GM19240 (cell line): ENCODE measurements at regions not wholly inside any gene's neighbourhood (a gene's known extent, or its start where the extent isn't known, plus 50 kb on each side); places are given as distances from the start of the nearest gene placed in this dataset.
"Not testable (repeated sequence)": the region's sequence is repeated elsewhere in the genome, so short reads cannot be mapped to it uniquely, and the experiment has no call there.

ENCODE experiments used
- DNase-seq: peaks from one replicate; pipeline ENCODE4 v3.0.0; 2011; ENCODE audit warnings: low spot score; ENCODE audit not compliant: insufficient read length

DNA sequence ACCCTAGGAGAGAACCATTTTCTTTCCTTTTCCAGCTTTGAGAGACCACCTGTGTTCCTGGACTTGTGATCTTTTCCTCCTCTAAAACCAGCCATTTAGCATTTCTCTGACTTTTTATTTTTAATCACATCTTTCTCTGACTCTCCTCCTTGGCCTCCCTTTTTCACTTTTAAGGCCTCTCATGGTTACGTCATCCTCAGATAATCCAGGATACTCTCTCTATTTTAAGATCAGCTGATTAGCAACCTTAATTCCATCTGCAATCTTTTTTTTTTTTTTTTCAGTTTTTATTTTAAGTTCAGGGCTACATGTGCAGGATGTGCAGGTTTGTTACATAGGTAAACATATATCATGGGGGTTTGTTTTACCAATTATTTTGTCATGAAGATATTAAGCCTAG is 54.0 kb downstream of the RFPL4B start:
- DNase-seq: no peak

DNA sequence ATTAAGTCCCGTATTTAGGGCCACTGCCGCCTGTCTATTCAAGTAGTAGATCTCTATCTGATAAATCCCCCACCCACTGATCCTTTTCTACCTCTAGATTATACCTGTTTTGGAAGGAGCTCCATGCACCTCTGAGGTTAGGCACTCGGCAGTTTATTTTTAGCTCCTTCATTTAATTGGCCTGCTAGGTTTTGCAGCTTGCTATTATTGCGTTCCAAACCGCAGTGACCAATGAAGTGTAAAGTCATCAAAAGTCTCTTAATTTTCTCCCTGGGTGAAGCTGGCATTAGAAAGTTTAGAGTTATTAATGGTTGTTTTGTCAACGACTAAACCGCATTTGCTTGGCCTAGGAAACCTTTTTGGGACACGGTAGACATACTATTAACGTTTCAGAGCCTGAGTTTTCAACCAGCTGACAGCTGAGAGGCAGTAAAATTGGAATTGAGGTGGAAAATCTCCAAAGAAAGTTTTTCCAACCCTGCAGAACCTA is 60.0 kb downstream of the RFPL4B start:
- no peak for DNase-seq

DNA sequence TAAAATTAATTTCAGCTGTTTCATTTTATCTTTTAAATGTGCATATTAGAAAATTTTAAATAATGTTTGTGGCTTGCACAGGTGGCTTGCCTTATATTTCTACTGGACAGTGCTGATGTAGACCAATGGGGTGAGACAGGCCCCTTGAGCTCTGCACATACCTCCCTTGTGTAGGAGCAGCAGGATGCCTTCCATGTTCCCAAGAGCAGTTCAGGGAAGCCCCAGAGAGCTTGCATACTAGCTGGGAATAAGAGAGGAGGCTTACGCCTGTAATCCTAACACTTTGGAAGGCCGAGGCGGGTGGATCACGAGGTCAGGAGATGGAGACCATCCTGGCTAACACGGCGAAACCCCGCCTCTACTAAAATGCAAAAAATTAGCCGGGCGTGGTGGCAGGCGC is 61.4 kb downstream of the RFPL4B start:
- DNase-seq: no peak

DNA sequence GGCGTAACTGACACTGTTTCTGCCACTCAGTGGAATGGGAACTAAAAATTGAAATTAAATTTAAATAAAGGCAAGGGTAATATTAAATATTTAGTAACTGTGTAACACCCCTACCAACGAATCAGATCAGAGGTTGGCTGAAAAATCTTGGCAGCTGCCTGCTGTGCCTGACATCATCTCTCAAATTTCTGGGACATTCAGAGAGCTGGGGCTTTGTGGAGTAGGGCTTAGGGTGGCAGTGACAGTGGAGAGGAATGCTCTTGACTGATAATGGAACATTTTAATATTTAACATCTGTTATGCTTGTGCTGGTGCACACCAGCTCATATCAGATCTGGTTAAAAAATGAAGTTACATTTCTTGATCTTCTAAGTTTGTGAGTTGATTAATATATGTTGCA is 62.2 kb downstream of the RFPL4B start:
- no peak for DNase-seq

DNA sequence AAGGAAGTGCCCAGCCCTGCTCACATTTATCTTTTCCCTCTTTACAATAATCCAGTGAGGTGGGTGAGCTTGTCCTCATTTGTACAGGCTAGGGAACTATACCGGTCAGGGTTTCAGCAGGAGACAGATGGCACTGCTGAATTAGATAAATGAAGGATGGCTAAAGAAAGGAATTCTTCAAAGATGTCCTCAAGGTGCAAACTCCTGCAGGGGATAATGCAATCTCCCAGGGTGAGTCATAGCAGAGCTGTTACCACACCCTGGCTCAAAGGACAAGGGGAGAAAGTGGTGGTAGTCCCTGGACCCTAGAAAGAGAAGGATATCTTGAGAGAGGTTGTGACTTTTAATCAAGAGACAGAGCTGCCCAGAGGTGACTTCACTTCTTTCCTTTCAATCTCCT is 66.7 kb downstream of the RFPL4B start:
- DNase-seq: no peak

DNA sequence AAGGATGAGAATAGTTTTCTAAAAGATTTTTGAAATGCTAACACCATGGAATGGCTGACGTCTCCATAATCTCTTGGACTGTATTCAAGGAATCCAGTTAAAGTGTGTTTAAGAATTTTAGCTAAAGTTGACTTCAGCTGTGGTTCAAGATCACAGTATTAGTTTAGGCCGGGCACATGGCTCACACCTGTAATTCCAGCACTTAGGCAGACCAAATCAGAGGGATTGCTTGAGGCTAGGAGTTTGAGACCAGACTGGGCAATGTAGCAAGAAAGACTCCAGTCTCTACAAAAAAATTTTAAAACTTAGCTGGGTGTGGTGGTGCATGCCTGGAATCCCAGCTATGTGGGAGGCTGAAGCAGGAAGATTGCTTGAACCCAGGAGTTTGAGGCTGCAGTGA is 68.2 kb downstream of the RFPL4B start:
- DNase-seq: no peak

DNA sequence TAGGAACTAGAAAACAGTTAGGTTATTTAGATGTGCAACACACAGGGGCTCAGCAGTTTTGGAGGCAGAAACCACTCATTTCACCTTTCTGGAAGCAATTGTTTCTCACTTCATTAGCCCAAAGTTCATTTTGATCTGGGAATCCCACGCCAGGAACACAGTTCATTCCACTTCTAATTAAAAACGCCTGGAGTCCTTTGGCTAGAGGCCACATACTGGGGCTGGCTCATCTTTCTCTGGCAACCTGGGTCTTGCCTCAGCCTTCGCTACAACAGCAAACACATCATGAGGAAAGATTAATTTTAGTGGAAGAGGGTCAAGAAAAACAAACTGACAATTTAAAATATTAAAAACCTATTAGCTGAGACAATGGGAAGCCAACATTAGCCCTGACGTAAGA is 69.7 kb downstream of the RFPL4B start:
- DNase-seq: no peak

DNA sequence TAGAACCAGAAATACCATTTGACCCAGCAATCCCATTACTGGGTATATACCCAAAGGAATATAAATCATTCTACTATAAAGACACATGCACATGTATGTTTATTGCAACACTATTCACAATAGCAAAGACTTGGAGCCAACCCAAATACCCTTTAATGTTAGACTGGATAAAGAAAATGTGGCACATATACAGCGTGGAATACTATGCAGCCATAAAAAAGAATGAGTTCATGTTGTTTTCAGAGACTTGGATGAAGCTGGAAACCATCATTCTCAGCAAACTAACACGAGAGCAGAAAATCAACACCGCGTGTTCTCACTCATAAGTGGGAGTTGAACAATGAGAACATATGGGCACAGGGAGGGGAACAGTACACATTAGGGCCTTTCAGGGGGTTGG is 79.9 kb downstream of the RFPL4B start:
- not testable (repeated sequence) for DNase-seq

DNA sequence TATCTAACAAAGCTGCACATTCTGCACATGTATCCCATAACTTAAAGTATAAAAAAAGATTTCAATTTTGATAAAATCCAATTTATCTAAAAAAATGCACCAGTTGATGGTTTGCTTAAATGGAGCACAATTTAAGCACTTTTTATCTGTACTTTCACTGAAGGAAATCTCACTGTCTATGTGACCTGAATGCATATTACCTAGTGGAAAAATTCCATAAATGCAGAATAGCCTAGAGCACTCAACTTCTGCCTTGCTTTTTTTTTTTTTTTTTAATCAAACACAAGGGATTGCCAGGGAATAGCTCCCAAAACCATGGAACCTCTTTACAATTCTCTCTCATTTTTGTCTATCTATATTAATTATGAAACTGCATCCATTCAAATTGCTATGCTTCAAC is 80.4 kb downstream of the RFPL4B start:
- no peak for DNase-seq

DNA sequence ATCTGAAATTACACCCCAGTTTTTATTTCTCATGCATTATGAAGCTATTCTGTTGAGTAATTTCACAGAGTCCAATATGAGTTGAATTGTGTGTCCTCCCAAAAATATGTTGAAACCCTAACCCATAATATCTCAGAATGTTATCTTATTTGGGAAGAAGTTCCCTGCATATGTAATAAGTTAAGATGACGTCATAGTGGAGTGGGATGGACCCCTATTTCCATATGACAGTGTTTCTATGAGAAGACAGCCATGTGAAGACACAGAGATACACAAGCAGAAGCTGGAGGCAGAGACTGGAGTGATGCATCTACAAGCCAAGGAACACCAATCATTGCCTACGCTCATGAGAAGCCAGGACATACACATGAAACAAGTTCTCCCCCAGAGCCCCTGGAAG is 81.3 kb downstream of the RFPL4B start:
- DNase-seq: no peak

DNA sequence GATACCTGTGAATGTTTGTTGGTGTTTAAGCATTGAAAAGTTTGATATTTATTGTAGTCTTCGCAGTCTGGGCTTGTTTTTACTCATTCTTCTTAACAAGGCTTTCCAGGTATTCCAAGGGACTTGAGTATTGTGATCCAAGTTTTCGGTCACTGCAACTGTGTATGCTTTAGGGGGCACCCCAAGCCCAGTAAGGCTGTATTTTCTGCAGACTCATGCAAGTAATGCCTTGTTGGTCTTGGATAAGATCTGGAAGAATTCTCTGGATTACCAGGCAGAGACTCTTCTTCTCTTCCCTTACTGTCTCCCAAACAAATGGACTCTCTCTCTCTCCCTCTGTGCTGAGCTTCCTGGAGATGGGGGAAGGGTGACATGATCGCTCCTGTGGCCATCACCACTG is 82.1 kb downstream of the RFPL4B start:
- DNase-seq: no peak

DNA sequence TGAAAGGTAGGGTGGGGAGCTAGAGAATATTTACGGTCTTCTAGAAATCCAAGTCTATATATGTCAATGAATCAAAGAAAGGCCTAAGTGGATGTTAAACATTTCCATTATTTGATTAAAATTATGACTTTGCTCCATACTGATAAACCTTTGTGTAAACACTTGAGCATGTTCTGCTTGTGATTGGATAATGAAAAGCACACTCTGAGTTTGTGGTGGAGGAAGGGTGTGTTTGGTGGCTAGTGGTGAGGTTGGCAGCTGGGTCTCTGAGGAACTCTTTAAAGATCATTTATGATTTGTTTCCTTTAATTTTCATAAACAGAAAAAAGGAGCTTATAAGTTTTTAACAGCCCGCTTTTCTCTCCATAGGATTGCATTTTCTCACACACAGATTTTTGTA is 84.7 kb downstream of the RFPL4B start:
- DNase-seq: no peak

DNA sequence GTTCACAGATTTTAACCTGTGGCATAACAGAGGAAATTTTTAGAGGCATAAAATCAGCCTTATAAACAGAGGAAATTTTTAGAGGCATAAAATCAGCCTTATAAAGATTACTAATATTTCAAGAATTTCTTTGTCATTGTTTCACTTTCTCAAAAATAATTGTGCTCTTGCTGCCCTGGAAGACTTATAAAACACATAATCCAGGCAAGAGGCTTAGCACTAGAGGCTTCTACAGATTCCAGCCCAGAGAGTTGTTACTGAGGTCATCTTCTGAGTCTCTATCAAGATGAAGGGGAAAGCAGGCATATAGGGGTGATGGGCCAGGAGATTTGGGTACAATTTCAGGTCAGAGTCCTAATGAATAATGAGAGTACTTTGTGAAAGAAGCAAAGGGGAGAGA is 85.7 kb downstream of the RFPL4B start:
- no peak for DNase-seq

DNA sequence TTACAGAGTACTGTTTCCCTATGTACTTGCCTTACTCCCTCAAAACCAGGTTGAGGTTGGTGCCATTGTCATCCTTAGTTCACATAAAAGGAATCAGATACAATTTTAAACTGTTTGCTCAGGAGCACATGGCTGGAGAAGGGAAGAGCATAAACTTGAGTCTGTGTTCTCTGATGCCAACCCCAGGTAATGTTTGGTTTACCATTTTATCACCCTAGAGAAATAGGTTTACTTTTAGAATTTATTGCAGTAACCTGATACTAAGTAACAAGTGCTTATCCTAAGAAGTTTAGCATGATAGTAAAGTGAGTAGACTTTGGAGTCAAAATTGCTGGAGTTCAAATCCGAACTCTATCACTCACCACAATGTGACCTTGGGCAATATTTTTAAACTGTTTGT is 86.3 kb downstream of the RFPL4B start:
- no peak for DNase-seq

DNA sequence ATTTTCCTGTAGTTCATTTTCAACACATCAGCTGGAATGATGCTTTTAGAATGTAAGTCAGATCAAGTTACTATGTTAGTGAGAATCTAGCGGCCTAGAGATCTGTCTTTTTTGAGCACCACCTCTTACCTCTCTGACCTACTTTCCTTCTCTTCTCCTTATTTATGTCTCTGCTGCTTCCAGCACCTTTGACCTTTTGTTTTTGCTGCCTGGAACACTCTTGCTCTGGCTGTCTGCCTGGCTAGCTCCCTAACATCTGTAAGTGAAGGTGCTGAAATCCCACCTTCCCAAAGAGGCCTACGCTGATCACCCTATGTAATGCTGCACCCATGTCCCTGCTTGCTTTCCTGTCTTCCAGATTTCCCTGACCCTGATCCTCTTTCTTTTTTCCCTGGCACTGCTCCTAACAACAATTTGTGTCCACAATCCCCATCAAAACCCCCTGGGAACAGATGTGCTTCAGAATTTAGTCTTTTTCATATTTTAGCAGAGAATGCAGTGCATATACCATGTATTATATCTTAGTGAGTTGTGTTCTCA is 87.8 kb downstream of the RFPL4B start:
- no peak for DNase-seq

DNA sequence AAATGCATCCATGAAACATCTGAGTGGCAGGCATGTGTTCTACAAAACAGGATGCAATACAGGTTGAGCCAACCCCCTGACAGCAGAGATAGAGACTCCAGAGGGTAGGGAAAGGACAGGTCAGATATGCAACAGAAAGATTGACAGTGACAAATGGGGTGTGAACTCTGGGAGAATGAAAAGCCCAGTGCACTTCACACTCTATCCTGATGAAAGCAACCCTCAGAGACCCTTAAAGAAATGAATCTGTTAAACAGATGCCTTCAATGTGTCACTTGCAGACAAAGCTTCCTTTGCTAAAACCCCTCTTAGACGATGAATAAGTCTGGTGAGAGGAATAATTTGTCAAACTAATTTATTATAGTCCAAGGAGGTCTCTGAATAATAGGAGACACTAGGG is 89.9 kb downstream of the RFPL4B start:
- DNase-seq: no peak

DNA sequence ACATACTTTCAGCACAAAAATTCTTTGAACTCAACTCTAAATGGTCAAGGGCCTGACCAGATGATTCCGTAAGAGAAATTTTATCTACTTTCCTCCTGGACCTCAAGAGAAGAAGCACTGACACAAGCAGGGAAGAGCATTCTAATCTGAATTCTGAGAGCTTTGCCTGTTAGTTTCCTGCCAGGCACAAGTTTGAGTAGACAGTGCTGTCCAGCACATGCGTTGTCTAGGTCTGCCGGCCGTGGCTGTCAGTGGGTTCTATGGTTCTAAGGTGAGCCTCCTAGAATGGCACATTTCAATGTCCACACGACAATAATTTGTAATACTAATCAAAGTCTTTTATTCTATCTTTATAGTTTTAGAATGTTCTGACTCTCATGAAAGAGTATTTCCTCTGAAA is 91.9 kb downstream of the RFPL4B start:
- DNase-seq: no peak

DNA sequence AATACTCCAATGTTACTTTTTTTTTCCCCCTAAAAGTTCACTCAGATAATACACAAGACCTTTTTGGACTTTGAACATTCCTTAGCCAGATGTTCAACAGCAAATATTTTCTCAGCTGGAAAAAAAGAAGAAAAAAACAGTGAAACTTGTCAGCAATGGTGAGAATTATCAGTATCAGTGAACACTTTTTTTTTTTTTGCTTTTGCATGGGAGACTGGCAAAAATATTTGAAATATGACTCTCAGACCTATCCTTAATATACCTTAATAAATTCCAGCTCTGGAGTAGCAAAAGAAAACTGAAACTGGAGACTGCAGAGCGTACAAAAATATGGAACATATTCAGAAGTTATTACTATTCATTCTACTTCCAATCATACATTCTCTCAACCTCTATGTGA is 92.3 kb downstream of the RFPL4B start:
- DNase-seq: no peak

DNA sequence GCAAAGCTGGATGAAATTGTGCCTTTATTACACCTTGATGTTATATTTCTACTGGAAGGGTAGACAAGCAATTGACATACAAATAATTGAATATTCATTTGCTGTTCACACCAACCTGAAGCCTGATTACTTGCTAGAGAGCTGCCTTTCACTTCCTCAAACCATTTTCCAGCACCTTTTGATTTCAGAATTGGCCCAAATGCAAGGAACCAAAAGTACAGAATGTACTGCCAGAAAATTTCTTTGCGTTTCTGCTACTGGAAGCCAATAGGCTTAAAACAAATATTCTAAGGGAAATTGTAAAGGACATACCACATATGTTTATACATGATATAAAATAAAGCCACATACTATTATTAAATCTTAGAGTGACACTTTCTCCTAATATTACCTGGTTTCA is 94.5 kb downstream of the RFPL4B start:
- no peak for DNase-seq

DNA sequence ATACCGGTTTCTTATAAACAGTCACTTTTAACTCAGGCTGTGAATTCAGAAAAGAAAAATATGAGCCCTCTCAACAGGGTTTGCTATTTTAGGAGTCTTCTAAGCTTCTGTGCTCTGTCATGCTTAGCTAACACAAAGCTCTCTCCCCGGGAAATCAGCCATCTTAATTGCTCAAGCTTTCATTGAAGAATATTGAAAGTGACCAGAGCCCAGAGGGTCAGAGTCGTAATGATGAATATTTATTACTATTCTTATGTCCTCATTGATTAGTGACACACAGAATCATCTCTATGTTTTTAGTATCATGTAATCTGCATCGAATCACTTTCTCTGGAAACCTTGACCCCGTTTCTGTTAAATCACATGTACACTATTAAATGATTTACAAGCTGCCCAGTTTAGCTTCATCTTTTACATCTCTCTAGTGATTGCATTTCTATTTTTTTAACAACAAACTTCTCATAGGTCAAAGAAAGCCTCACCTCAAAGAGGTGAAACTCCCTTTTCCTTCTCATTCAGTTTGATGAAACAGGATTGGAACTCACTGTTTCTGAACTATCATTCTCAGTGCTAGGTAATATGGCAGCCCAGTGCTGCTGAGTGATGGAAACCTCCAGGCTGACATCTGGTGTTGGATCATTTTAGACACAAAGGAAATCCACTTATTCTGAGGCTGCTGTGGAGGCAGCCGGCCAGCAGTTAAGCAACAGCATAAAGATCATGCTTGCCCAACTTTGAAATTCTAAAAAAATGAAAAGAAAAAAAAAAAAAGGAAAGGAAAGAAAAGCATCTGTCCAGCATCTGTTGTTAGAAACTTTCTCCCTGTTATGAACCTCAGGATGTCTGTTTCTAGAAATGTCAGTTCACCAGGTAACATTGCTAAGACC is 96.3 kb downstream of the RFPL4B start:
- no peak for DNase-seq

DNA sequence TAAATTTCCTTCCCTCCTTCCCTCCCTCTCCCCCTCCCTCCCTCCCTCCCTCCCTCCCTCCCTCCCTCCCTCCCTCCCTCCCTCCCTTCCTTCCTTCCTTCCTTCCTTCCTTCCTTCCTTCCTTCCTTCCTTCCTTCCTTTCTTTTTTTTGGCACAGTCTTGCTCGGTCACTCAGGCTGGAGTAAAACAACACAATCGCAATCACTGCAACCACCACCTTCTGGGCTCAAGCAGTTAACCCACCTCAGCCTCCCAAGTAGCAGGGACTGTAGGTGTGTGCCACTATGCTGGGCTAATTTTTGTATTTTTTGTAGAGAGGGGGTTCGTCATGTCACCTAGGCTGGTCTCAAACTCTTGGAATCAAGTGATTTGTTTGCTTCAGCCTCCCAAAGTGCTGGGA is 101.7 kb downstream of the RFPL4B start:
- DNase-seq: not testable (repeated sequence)

DNA sequence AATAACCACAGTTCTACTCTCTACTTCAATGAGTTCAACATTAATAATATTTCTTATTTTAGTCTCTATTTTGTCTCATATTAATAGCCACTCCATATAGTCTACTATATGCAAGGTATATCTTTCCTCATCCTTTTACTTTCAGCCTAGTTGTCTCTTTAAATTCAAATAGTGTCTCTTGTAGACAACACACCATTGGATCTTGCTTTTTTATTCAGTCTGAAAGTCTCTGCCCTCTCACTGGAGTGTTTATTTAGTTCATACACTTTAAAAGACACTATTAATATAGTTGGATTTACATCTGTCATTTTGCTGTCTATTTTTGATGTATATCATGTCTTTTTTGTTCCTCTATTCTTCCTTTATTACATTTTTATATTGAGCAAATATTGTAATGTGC is 103.5 kb downstream of the RFPL4B start:
- no peak for DNase-seq

DNA sequence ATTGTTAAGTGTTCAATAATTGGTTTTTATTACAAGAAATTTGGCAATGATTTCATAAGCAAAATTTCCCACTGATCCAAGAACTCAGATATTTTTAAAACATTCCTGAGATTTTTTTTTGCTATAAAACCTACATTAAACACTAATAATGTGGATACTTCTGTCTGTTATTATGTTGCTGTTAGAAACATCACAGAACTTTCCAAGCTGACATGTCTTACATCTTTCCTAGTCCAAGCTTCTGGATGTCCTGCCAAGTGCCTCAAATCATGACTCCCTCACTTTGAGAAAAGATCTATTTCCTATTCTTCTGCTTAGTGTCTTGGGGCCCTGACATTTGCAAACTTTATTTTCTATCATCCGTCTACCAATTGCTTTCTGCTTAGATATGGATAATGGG is 110.8 kb downstream of the RFPL4B start:
- no peak for DNase-seq
